ENCODE measurements at regions not wholly inside any gene's neighbourhood (a gene's known extent, or its start where the extent isn't known, plus 50 kb on each side); places are given as distances from the start of the nearest gene placed in this dataset.

GRCh38 chr10:4687397-4687796 lies 138.6 kb upstream of the AKR1E2 start:
- DNase-seq, result no peak

DNA sequence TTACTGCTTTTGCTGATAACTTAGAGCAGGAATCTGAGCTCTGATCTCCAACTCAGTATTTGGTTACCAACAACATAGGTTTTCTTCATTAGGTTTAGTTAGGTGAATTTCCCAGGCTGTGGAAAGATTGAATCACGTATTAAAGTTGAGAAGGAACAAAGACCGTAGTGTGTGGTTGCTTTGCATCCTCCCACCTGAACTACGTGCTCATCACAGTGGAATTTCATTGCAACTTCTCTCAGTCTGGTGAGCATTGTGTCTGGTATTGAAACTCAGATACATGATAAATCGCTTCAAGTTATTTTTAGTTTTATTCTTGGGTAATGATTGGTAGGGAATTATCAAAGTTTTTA lies 139.4 kb upstream of the AKR1E2 start:
- no peak for DNase-seq

DNA sequence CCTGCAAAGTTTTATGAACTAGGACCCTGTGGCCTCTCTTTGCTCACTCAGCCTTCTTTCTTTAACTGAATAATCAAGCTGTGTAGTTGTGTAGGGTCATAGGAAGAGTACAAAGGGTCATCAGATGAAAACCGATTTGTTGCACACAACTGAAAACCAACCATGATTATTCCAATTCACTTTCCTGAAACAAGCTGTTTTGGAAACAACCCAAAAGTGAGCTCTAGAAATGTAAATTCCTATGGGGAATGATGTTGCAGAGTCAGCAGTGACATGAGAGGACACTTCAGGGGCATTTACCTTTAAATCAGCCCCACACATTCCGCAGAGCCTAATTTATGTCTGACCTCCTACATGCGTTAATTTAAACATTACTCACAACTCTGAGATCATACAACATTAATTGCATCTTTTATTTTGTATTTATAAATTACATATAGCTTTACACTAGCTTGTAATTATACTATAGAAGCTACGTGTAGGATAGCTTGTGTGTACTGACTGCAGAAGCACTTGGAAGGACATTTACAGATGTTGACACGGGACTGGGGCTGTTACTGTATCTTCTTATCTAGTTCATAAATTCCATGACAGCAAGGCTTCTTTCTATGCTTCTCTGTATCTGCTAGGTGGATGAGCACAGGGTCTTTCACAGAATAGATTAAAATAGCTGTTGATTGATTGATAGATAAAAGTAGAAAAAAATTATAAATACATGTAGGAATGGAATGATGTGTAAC lies 139.9 kb upstream of the AKR1E2 start:
- no peak for DNase-seq

DNA sequence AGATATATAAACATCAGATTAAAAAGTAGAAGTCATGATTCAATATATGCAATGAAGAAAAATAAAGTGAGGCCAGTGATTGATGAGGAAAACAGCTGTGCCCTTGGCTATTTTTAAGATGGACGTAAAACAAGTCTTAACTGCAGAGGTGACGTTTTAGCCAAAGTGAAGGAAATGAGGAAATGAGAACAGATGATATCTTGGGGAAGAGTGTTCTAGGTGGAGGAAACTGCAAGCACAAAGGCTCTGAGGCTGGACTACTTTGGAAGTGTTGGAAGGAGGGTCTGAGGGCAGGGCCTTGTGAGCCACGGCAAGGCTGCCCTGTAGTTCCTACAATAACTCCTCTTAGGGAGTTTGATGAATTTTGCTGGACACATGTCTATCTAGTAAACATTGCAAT lies 140.5 kb upstream of the AKR1E2 start:
- no peak for DNase-seq

- DNase-seq, result no peak
These were observed 141.6 kb upstream of the AKR1E2 start for GRCh38 chr10:4684434-4684833.

- no peak for DNase-seq
These were observed 142.2 kb upstream of the AKR1E2 start for GRCh38 chr10:4683838-4684237.

GRCh38 chr10:4683137-4683536 lies 142.9 kb upstream of the AKR1E2 start:
- DNase-seq, result no peak

GRCh38 chr10:4678951-4679671 lies 146.9 kb upstream of the AKR1E2 start:
- no peak for DNase-seq

GRCh38 chr10:4678023-4678950 lies 147.7 kb upstream of the AKR1E2 start:
- DNase-seq, result no peak

DNA sequence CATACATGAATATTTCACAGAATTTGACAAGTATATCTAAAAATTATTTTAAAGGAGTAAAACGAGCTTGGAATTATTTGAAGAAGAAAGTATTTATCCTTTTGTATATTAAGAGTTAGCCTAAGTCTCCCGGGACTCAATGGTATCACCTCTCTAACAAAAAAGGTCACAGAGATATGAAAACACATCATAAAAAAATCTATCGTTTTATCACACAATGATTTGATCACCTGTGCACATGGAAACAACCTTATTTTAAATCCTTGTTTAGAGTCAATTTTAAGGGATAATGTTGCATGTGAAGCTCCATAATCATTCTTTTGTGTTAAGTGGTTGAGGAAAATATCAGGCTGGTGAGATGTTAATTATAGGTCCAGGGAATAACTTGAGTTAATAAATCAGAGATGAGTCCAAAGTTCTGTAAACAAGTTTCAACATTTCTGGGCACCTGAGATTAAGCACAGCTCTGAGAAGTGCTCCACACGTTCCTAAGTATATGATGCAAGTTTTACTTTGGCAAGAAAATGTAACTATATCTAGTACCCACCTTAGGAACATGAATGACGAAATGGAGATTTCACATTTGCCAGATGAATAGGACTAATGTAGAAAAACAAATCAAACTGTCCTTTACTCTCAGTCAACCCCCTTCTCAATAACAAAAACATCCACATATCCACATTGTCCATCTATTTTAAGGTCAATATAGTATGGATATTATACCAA lies 148.5 kb upstream of the AKR1E2 start:
- no peak for DNase-seq

DNA sequence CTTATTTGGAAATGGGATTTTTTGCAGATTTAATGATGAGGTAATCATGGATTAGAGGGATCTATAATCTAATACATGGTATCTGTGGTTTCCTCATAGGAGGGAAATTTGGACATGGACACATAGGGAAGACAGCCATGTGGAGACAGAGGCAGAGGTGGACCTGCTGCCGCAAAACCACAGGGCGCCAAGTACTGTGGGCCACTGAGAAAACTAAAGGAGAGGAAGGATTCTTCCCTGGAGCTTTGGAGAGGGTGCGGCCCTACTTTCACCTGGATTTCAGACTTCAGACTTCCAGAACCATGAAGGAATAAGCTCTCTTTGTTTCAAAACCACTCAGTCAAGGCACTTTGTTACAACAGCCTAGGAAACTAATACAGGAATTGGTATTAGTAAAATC lies 149.4 kb upstream of the AKR1E2 start:
- no peak for DNase-seq

GRCh38 chr10:4675808-4676207 lies 150.2 kb upstream of the AKR1E2 start:
- no peak for DNase-seq

DNA sequence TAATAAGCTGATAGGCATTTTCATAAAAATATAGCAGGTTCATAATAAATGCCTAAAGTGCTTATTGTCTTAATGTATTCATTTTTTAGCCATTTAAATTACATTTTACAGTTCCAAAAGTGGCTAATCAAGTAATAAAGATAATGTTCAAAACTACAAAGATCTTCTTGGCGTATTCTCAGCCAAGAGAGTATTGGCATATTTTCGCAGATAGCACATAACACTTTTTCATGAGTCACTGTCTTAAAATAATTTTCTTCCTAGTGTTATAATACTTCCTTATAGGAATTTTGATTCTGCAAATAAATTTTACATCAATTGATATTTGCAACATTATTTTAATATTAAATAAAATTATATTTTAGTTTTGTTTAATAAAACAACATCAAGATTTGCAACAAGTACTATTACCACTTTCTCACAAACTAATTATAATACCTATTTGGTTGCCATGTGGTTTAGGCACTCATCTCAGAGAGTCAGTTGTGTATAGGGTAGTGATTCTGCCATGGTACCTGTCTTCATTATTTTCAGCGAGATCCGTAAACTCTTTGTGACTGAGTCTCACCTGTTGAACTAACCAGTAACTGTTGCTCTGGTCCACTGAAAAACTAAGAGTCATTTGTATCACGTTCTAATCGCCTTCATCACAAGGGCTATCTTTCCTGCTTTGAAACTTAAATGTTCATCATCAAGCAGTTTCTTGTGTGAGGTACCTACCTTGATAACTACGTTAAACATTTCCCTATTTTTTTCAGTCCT lies 152.5 kb upstream of the AKR1E2 start:
- DNase-seq, result no peak

- no peak for DNase-seq
These were observed 153.8 kb upstream of the AKR1E2 start for GRCh38 chr10:4672201-4672600.

DNA sequence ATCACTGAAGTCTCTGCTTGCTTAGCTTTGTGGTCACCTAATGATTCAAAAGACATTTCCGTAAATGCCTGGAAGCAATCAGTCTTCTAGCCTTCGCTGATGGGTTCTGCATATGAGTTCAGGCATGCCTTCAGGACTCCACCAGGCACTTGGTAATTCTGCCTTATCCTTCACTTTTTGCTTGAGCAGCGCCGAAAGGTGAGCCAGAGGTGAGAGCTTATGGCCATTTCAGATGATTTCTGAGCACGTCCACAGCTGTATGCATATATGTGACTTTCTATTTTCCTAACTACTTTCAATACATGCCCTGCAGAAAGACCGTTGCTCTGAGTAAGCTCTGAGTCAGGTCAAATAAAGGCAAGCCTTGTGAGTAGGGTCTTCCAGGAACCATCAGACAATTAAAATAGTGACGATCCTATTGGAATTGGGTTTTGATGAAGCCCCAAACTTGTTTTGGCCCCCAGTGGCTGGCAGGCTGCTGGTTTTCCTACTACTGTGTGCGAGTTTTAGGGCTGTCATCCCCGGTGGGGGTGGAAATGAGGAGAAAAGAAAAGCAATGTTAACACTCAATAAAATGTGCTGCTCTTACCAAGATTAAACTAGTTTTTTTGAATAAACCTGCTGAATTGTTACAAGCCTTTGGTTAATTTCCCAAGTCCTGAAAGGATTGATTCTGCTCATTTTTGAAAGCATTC lies 154.4 kb upstream of the AKR1E2 start:
- DNase-seq, result no peak

DNA sequence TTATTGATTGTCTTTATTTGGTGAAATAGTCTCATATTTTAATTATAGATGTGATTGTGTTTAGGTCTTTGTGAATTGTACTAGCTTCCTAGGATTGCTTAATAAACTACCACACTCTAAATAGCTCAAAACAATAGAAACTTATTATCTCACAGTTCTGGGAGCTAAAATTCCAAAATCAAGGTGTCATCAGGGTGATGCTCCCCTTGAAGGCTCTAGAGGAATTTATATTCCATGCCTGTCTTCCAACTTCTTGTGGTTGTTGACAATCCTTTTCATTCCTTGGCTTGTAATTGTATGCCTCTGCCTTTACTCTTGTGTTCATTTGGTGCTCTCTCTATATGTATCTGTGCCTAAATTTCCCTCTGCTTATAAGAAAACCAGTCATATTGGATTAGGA lies 155.3 kb upstream of the AKR1E2 start:
- DNase-seq, result no peak

DNA sequence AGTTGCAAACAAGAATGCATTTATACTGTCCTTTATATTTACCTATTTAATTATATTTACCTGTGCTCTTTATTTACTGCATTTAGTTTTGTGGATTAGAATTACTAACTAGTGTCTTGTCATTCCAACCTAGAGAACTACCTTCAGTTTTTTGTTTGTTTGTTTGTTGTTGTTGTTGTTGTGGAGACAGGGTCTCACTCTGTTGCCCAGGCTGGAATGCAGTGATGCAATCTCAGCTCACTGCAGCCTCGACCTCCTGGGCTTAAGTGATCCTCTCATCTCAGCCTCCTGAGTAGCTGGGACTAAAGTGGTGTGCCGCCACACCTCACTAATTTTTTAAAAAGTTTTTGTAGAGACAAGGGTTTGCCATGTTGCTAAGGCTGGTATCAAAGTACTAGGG lies 156.4 kb upstream of the AKR1E2 start:
- DNase-seq, result no peak

DNA sequence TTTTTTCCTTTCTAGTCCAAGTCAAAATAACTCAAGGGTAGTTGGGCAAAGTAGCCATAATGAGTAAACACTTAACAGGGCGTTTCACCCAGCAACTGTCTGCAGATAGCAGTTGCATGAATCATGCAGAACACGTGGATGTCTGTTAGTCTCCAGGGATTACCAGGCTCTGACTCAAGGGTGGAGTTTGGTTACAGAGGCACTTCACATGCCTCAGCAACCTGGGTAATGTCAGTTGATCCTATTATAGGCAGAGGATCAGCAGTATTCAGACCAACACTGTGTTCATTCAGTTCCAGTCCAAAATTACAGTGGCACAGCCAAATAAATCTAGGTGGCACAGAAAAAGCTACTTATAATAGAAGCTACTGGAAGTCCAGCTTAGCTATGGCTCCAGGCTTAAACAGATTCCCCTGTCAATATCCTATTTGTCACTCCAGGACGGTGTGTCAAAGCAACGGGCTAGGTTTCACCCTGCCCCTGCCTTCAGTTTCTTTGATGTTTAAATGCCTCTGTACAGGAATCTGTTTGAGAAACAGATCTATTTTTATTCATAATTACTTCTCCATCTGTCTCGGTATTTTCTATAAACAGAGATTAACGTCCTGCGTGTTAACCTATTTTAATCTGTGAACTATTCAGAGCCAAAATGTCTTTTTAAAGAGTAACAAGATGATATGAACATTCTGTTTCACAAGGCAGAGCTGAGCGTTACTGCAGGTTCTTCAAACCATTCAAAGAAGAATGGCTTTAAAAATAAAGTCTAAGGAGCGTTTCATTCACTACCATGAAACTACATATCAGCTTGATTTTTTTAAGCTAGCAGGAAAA lies 162.6 kb upstream of the AKR1E2 start:
- DNase-seq, result peak; percentile 60

- DNase-seq, result no peak
These were observed 163.3 kb upstream of the AKR1E2 start for GRCh38 chr10:4662576-4663161.
